ENCODE measurements at regions not wholly inside any gene's neighbourhood (a gene's known extent, or its start where the extent isn't known, plus 50 kb on each side); places are given as distances from the start of the nearest gene placed in this dataset.

DNA sequence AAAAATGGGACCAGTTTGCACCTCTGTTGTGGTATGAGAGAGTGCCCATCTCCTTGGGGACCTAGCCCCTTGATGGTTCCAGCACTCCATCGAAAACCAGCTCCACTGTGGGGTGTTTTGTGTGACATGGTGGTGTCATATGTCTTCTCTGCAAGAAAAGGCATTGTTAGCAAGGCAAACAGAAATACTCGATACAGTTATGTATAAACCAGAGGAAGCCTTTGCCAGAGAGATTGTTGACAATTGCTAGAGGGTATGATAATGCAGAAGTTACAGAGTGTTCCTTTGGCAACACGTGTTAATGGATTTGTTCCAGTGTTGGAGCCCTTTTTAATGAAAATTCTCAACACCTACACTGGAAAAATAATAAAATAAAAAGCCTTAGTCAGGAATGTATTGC is 270.4 kb upstream of the DMRT1 start:
- TF ChIP-seq POLR2A (IDR thresholded peaks at IDR 0.05) (no peak), CTCF (IDR thresholded peaks at IDR 0.05) (no peak)

All from heart left ventricle (tissue), 13 donors.